ENCODE measurements at regions not wholly inside any gene's neighbourhood (a gene's known extent, or its start where the extent isn't known, plus 50 kb on each side); places are given as distances from the start of the nearest gene placed in this dataset.

DNA sequence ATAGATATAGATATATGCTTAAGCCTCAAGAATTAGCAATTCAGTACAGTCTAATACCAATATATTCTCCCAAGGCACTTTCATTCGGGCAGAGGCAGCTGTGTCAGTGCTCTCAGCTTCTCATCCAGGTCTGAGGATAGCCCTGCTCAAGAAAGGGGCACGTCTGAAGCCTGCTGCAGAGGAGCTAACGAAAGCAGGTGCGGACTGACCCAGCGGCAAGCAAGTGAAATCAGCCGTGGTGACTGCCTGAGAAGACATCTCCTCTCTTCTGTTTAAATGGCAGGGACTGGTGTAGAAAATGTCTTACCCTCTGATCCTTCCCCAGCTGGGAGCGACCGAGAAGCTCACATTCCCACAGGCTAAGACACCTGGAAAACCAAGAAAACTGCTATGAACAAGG lies 468.6 kb downstream of the BRD1 start:
- in situ Hi-C loops (cut with HindIII; ENCODE audit: low sequenced_read_pairs): no loop called here
- DNase-seq (ENCODE audit: low read depth): no peak
- TF ChIP-seq, protein P1, sequence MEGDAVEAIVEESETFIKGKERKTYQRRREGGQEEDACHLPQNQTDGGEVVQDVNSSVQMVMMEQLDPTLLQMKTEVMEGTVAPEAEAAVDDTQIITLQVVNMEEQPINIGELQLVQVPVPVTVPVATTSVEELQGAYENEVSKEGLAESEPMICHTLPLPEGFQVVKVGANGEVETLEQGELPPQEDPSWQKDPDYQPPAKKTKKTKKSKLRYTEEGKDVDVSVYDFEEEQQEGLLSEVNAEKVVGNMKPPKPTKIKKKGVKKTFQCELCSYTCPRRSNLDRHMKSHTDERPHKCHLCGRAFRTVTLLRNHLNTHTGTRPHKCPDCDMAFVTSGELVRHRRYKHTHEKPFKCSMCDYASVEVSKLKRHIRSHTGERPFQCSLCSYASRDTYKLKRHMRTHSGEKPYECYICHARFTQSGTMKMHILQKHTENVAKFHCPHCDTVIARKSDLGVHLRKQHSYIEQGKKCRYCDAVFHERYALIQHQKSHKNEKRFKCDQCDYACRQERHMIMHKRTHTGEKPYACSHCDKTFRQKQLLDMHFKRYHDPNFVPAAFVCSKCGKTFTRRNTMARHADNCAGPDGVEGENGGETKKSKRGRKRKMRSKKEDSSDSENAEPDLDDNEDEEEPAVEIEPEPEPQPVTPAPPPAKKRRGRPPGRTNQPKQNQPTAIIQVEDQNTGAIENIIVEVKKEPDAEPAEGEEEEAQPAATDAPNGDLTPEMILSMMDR (IDR thresholded peaks at IDR 0.05; ENCODE audit: low read depth, low read length, missing control alignments): no peak

DNA sequence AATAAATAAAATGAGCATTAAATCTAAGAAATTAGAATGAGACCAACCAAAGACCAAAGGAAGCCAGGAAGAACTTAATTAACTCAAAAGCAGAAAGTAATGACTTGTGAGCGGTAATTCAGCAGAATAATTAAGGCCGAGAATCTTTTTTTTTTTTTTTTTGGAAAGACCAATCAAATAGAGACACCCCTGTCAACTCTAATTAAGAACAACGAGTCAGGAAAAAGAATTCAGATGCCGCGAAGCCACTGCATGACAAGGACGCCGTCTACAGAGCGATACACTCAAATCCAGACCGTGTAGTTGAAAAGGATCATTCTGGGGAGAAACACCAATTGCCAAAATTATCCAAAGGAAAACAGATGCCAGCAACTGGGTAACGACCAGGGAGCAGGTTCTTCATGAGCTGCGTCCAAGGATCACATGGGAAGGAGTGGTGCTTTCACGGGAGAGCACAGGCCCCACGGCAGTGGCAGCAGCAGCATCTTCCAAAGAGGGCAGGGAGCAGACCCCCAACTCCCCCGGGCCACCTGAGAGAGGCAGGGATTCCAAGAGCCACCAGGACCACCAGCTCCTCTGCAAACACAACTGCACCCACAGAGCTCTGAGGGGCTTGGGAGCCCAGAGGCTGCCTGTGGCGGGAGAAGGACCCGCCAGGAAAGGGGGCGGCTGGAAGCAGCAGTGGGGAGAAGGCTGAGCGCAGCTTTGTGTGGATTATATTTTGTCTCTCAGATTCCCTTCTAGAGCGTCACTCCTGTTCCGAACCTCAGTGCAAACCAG lies 469.8 kb downstream of the BRD1 start:
- TF ChIP-seq, protein P1 (IDR thresholded peaks at IDR 0.05; ENCODE audit: low read depth, low read length, missing control alignments): no peak
- DNase-seq (ENCODE audit: low read depth): no peak
- H3K4me3 ChIP-seq (ENCODE audit: low read depth, low read length): no peak overlapping the region
- in situ Hi-C loops (cut with HindIII; ENCODE audit: low sequenced_read_pairs): no loop called here

More for the DNA sequence above, 468.6 kb downstream of the BRD1 start:
- H3K4me3 ChIP-seq (ENCODE audit: low read depth, low read length): no peak overlapping the region

DNA sequence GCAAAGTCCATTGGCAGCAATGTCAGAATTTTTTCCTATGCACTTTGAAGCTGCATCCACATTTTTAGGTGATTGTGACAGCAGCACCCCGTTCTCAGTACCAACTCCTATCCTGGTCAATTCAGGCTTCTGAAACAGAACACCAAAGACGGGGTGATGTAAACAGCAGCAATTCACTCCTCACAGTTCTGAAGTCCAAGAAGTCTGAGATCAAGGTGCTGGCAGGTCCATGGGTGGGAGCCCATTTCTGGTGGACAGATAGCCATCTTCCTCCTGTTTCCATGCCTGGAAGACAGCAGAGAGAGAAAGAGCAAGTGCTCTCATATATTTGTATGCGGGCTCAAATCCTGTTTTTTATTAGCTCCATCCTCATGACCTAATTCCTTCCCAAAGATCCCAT lies 471.2 kb downstream of the BRD1 start:
- in situ Hi-C loops (cut with HindIII; ENCODE audit: low sequenced_read_pairs): no loop called here
- H3K4me3 ChIP-seq (ENCODE audit: low read depth, low read length): no peak overlapping the region
- TF ChIP-seq, protein P1 (IDR thresholded peaks at IDR 0.05; ENCODE audit: low read depth, low read length, missing control alignments): no peak
- DNase-seq (ENCODE audit: low read depth): no peak

DNA sequence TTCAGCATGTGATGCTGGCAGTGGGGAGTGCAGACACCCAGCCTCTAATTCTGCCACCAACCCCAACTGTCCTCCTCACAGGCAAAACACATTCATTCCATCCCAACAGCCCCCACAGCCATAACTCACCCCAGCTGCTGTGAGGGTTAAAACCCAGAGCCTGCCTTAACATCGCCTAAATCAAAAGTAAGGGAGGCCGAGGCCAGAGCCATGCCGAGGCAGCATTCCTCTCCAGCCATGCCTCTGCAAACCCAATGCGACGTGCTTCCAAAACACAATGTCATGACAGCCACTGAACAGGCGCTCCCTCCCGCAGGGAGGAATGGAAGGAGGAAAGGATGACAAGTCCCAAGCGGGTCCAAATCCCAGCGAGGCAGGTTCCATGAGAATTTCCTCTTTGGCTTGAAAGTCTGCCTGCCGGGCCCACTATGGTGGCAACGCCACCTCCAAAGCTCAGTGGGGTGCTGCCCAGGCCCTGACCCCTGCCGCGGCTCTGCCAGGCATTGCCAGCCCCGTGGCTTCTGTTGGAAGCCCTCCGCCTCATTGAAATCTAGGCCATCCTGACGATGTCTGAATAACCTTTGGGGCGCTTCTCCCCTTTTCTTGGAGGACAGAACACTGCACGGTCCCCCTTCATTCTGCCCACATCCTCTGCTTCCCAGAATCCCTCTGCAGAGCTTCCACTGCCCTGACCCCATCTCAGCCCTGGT lies 472.3 kb downstream of the BRD1 start:
- no peak overlapping the region for H3K4me3 ChIP-seq (ENCODE audit: low read depth, low read length)
- in situ Hi-C loops (cut with HindIII; ENCODE audit: low sequenced_read_pairs): no loop called here
- no peak for DNase-seq (ENCODE audit: low read depth)
- TF ChIP-seq, protein P1 (IDR thresholded peaks at IDR 0.05; ENCODE audit: low read depth, low read length, missing control alignments): no peak

DNA sequence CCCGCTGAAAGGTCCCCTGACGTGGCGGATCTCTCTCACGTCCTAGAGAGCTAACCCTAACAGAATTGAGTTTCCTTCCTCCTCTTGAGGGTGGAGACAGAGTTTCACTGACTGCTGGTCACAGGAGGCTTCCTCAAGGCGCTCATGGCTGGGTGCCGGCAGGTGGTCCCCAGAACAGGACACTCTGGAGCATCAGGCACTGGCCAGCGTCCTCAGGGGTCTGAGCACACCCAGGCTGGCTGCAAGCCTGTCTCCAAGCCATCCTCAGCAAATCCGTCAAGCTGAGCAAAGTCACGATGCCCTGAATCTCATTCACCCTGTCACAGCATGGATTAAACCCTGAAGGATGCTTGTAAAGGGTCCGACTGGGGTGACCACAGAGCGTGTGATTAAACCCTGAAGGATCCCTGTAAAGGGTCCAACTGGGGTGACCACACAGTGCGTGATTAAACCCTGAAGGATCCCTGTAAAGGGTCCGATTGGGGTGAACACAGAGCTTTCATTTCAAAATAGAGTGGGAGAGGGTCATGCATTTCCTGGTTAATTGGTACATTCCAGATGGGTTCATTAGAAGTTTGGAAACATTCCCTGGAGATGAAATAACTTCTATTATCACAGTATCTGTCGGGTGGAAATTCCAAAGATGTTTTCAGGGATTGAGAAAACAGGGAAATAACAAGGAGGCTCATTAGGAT lies 473.0 kb downstream of the BRD1 start:
- TF ChIP-seq, protein P1 (IDR thresholded peaks at IDR 0.05; ENCODE audit: low read depth, low read length, missing control alignments): no peak
- DNase-seq (ENCODE audit: low read depth): no peak
- no peak overlapping the region for H3K4me3 ChIP-seq (ENCODE audit: low read depth, low read length)
- in situ Hi-C loops (cut with HindIII; ENCODE audit: low sequenced_read_pairs): no loop called here

DNA sequence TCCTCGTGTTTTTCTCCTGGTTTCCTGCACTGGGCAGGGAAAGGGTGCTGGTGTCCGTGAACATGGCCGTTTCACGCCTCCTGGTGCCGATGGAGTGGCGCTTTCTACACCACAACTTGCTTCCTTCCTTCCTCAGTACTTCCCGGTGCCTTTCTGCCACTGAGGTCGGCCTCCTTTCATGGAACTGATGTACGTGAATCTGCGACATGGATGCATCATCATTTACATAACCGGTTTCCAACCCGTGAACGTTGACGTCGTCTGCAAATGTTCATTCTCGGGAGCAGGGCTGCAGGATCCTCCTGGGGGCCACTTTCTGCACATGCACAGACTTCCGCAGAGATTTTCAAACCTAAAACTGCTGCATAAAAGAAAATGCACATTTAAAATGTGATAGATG lies 474.4 kb downstream of the BRD1 start:
- no peak overlapping the region for H3K4me3 ChIP-seq (ENCODE audit: low read depth, low read length)
- TF ChIP-seq, protein P1 (IDR thresholded peaks at IDR 0.05; ENCODE audit: low read depth, low read length, missing control alignments): no peak
- no peak for DNase-seq (ENCODE audit: low read depth)
- in situ Hi-C loops (cut with HindIII; ENCODE audit: low sequenced_read_pairs): no loop called here
